A549 (cell line): ENCODE measurements at regions not wholly inside any gene's neighbourhood (a gene's known extent, or its start where the extent isn't known, plus 50 kb on each side); places are given as distances from the start of the nearest gene placed in this dataset.
"Not testable (repeated sequence)": the region's sequence is repeated elsewhere in the genome, so short reads cannot be mapped to it uniquely, and the experiment has no call there.

Source experiments
- ATAC-seq, 2 experiments: fragments of 200-7000 bp in 1 of 2; fragments of >200 bp in 1 of 2; cut with Nextera tagmentation in 1 of 2; cut with Tn5 transposase in 1 of 2; 3 replicates each; pipeline versions ENCODE4 v1.8.0 to v1.9.1; 2018 to 2020; ENCODE audit warnings: mild to moderate bottlenecking in 1 of 2, moderate library complexity in 1 of 2
- CTCF ChIA-PET: fragments of 300-600 bp; sonication (Branson Sonifier 250); formaldehyde crosslinking; extraction: SDS; loops from one replicate; lab custom pipeline; 2021; ENCODE audit warnings: antibody characterized with exemption, inconsistent platforms; lab: Yijun Ruan, JAX
- POLR2A ChIA-PET: fragments of 350-600 bp; formaldehyde crosslinking; extraction: SDS; loops from one replicate; lab custom pipeline; 2021; ENCODE audit warnings: antibody characterized with exemption, inconsistent platforms; lab: Yijun Ruan, JAX
- DNase-seq, 2 experiments: peaks; one replicate each; pipeline versions ENCODE4 v3.0.0 to v3.0.0-alpha.2; 2011 to 2016; ENCODE audit warnings: low read depth in 1 of 2, low spot score in 1 of 2
- FAIRE-seq: peaks from 2 replicates; lab custom pipeline; 2011; peaks lifted over from hg19 to GRCh38; lab: Jason Lieb, UNC
- H3K27ac ChIP-seq, 2 experiments: fragments of >200 bp; sonication (Bioruptor Twin); formaldehyde crosslinking; 3 replicates each; pipeline ENCODE4 v1.5.1; 2016 to 2017
- H3K4me1 ChIP-seq: fragments of >200 bp; sonication (Bioruptor Twin); formaldehyde crosslinking; 3 replicates; pipeline ENCODE4 v1.6.1; 2016
- H3K4me2 ChIP-seq: fragments of >200 bp; sonication (Bioruptor Twin); formaldehyde crosslinking; 3 replicates; pipeline ENCODE4 v1.6.1; 2016
- H3K4me3 ChIP-seq: fragments of >200 bp; sonication (Bioruptor Twin); formaldehyde crosslinking; 3 replicates; pipeline ENCODE4 v1.5.1; 2016
- H3K9me3 ChIP-seq: fragments of >200 bp; sonication (Bioruptor Twin); formaldehyde crosslinking; 3 replicates; pipeline ENCODE4 v1.6.1; 2016
- BHLHE40 ChIP-seq: IDR thresholded peaks from 2 replicates; pipeline ENCODE4 v1.6.1; 2012; ENCODE audit warnings: low read depth, low read length, inconsistent platforms
- CBX8 ChIP-seq: fragments of 200-600 bp; sonication (generic); IDR thresholded peaks from 2 replicates; pipeline ENCODE4 v1.6.1; 2016
- CHD2 ChIP-seq: fragments of 150-350 bp; IDR thresholded peaks from 2 replicates; pipeline ENCODE4 v1.6.1; 2014; ENCODE audit warnings: low read length; ENCODE audit not compliant: partially characterized antibody
- CTCF ChIP-seq: fragments of >200 bp; sonication (Bioruptor Twin); formaldehyde crosslinking; IDR thresholded peaks from 3 replicates; pipeline ENCODE4 v1.5.1; 2016
- E2F6 ChIP-seq: IDR thresholded peaks from 2 replicates; pipeline ENCODE4 v1.6.1; 2012; ENCODE audit warnings: low read depth, borderline replicate concordance
- EHF ChIP-seq: fragments of 250-450 bp; sonication (Bioruptor Pico); IDR thresholded peaks from 2 replicates; pipeline ENCODE4 v1.5.0; 2020; ENCODE audit warnings: mild to moderate bottlenecking
- EP300 ChIP-seq, 2 experiments: fragments of >200 bp; sonication (Bioruptor Twin); formaldehyde crosslinking; IDR thresholded peaks; 2 replicates in 1 of 2; 3 replicates in 1 of 2; pipeline ENCODE4 v1.6.1; 2016 to 2017
- FOSL2 ChIP-seq, 2 experiments: fragments of 450-650 bp in 1 of 2; fragments of >200 bp in 1 of 2; sonication (Bioruptor Twin) in 1 of 2; formaldehyde crosslinking; IDR thresholded peaks; 2 replicates each; pipeline versions ENCODE4 v1.5.0 to v1.6.1; 2016 to 2020; ENCODE audit warnings: mild to moderate bottlenecking in 1 of 2, moderate library complexity in 1 of 2
- FOXS1 ChIP-seq: fragments of 250-450 bp; sonication (Bioruptor Pico); IDR thresholded peaks from 2 replicates; pipeline ENCODE4 v1.5.0; 2020; ENCODE audit warnings: mild to moderate bottlenecking, moderate library complexity
- GATA3 ChIP-seq: IDR thresholded peaks from 2 replicates; pipeline ENCODE4 v1.6.1; 2012; ENCODE audit warnings: borderline replicate concordance
- HDAC2 ChIP-seq: fragments of 200-600 bp; sonication (generic); IDR thresholded peaks from 2 replicates; pipeline ENCODE4 v1.6.1; 2016
- HOXA7 ChIP-seq: fragments of 250-450 bp; sonication (Bioruptor Pico); IDR thresholded peaks from 2 replicates; pipeline ENCODE4 v1.5.0; 2020; ENCODE audit warnings: mild to moderate bottlenecking, moderate library complexity
- JUN ChIP-seq, 2 experiments: fragments of >200 bp; sonication (Bioruptor Twin); formaldehyde crosslinking; IDR thresholded peaks; 2 replicates in 1 of 2; 3 replicates in 1 of 2; pipeline ENCODE4 v1.6.1; 2016 to 2017
- JUNB ChIP-seq: fragments of >200 bp; sonication (Bioruptor Twin); formaldehyde crosslinking; IDR thresholded peaks from 2 replicates; pipeline ENCODE4 v1.6.1; 2016
- KDM5A ChIP-seq: fragments of 200-600 bp; sonication (generic); IDR thresholded peaks from 2 replicates; pipeline ENCODE4 v1.6.1; 2016; ENCODE audit warnings: antibody characterized with exemption, mild to moderate bottlenecking
- MAZ ChIP-seq: fragments of 150-350 bp; IDR thresholded peaks from 2 replicates; pipeline ENCODE4 v1.6.1; 2014; ENCODE audit warnings: antibody characterized with exemption, low read depth, low read length, borderline replicate concordance
- MYC ChIP-seq: IDR thresholded peaks from 2 replicates; pipeline ENCODE4 v1.6.1; 2012; ENCODE audit warnings: mild to moderate bottlenecking, inconsistent platforms, low read length, improper control_type of control experiment, borderline replicate concordance
- NFE2L2 ChIP-seq: fragments of 150-350 bp; conservative IDR thresholded peaks from 2 replicates; pipeline ENCODE4 v1.6.1; 2014; ENCODE audit warnings: low read length
- NR3C1 ChIP-seq: fragments of >200 bp; sonication (Bioruptor Twin); formaldehyde crosslinking; IDR thresholded peaks from 3 replicates; pipeline ENCODE4 v1.6.1; 2017
- PBX3 ChIP-seq: IDR thresholded peaks from 2 replicates; pipeline ENCODE4 v1.6.1; 2012
- POLR2A ChIP-seq: IDR thresholded peaks from 2 replicates; pipeline ENCODE4 v1.6.1; 2012; ENCODE audit warnings: mild to moderate bottlenecking, low read length
- RAD21 ChIP-seq, 2 experiments: fragments of >200 bp in 1 of 2; sonication (Bioruptor Twin) in 1 of 2; formaldehyde crosslinking in 1 of 2; IDR thresholded peaks in 1 of 2; conservative IDR thresholded peaks in 1 of 2; 2 replicates in 1 of 2; 3 replicates in 1 of 2; pipeline ENCODE4 v1.6.1; 2012 to 2018; ENCODE audit warnings: inconsistent platforms in 1 of 2
- RARB ChIP-seq: fragments of 250-450 bp; sonication (Bioruptor Pico); IDR thresholded peaks from 2 replicates; pipeline ENCODE4 v1.8.0; 2021; ENCODE audit warnings: mild to moderate bottlenecking, moderate library complexity
- RCOR1 ChIP-seq: fragments of 150-350 bp; IDR thresholded peaks from 2 replicates; pipeline ENCODE4 v1.6.1; 2014; ENCODE audit warnings: antibody characterized with exemption, low read length, low read depth
- SREBF2 ChIP-seq: fragments of 450-650 bp; IDR thresholded peaks from 2 replicates; pipeline ENCODE4 v1.6.1; 2014; ENCODE audit warnings: mild to moderate bottlenecking, moderate library complexity
- TP53 ChIP-seq: fragments of 250-450 bp; sonication (Bioruptor Pico); IDR thresholded peaks from 2 replicates; pipeline ENCODE4 v1.5.0; 2021; ENCODE audit warnings: mild to moderate bottlenecking, moderate library complexity
- USF2 ChIP-seq: fragments of 450-650 bp; IDR thresholded peaks from 2 replicates; pipeline ENCODE4 v1.6.1; 2014; ENCODE audit warnings: antibody characterized with exemption
- ZFP36 ChIP-seq: fragments of 450-650 bp; IDR thresholded peaks from 2 replicates; pipeline ENCODE4 v1.6.1; 2014; ENCODE audit warnings: borderline replicate concordance; ENCODE audit not compliant: partially characterized antibody
- ZSCAN20 ChIP-seq: fragments of 250-450 bp; sonication (Bioruptor Pico); IDR thresholded peaks from 2 replicates; pipeline ENCODE4 v1.8.0; 2022; ENCODE audit warnings: mild to moderate bottlenecking, moderate library complexity
- WGBS: methylation state at CpG from one replicate; pipeline ENCODE4 v1.1.6; 2017; ENCODE audit errors: missing lambda C conversion rate; 5-methylcytosine and 5-hydroxymethylcytosine counted together
- TF ChIP-seq, protein P1 (sequence below): fragments of >200 bp; sonication (Bioruptor Twin); formaldehyde crosslinking; IDR thresholded peaks from 3 replicates; pipeline ENCODE4 v1.6.1; 2016
- TF ChIP-seq, protein P2 (sequence below): fragments of >200 bp; sonication (Bioruptor Twin); formaldehyde crosslinking; IDR thresholded peaks from 2 replicates; pipeline ENCODE4 v1.6.1; 2016
- TF ChIP-seq, protein P3 (sequence below): fragments of 150-350 bp; IDR thresholded peaks from 2 replicates; pipeline ENCODE4 v1.6.1; 2014; ENCODE audit warnings: low read depth, mild to moderate bottlenecking, low read length

- POLR2A ChIA-PET = no interaction called here
- CTCF ChIA-PET = interaction anchor here (1.2 kb wide), 1 partner anchor 18 kb away, joined by 3 read pairs; no protein-coding TSS in a partner anchor
- Histone ChIP-seq H3K4me3 (no peak overlapping the region), H3K9me3 (no peaks in the 10 kb centered on the region), H3K27ac (no peak overlapping the region), H3K4me1 (peaks cover 6% of the 10 kb centered on the region; the same call in 1 of the 3 replicates)
- ATAC-seq = no peak
- 59% methylated on average over 4 of the region's 4 CpGs for WGBS
- no peak for FAIRE-seq
- DNase-seq = no peak
- TF ChIP-seq E2F6 = no peak
- TF ChIP-seq CHD2 = no peak
- no peak for TF ChIP-seq NFE2L2
- TF ChIP-seq TP53 (CRISPR knock-in tag) = no peak
- TF ChIP-seq EP300 (IDR thresholded peaks at IDR 0.05) = no peak
- TF ChIP-seq, protein P1, sequence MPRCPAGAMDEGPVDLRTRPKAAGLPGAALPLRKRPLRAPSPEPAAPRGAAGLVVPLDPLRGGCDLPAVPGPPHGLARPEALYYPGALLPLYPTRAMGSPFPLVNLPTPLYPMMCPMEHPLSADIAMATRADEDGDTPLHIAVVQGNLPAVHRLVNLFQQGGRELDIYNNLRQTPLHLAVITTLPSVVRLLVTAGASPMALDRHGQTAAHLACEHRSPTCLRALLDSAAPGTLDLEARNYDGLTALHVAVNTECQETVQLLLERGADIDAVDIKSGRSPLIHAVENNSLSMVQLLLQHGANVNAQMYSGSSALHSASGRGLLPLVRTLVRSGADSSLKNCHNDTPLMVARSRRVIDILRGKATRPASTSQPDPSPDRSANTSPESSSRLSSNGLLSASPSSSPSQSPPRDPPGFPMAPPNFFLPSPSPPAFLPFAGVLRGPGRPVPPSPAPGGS = no peak
- no peak for TF ChIP-seq JUN (IDR thresholded peaks at IDR 0.05)
- TF ChIP-seq RARB (CRISPR knock-in tag) = no peak
- no peak for TF ChIP-seq KDM5A
- no peak for TF ChIP-seq USF2
- no peak for TF ChIP-seq HOXA7 (CRISPR knock-in tag)
- TF ChIP-seq, protein P2, sequence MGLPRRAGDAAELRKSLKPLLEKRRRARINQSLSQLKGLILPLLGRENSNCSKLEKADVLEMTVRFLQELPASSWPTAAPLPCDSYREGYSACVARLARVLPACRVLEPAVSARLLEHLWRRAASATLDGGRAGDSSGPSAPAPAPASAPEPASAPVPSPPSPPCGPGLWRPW = no peak
- TF ChIP-seq FOSL2 (IDR thresholded peaks at IDR 0.05) = no peak
- TF ChIP-seq FOSL2 (CRISPR knock-in tag; IDR thresholded peaks at IDR 0.05) = no peak
- TF ChIP-seq JUNB = no peak
- TF ChIP-seq RCOR1 = no peak
- TF ChIP-seq POLR2A = no peak
- TF ChIP-seq MAZ = no peak
- TF ChIP-seq, protein P3, sequence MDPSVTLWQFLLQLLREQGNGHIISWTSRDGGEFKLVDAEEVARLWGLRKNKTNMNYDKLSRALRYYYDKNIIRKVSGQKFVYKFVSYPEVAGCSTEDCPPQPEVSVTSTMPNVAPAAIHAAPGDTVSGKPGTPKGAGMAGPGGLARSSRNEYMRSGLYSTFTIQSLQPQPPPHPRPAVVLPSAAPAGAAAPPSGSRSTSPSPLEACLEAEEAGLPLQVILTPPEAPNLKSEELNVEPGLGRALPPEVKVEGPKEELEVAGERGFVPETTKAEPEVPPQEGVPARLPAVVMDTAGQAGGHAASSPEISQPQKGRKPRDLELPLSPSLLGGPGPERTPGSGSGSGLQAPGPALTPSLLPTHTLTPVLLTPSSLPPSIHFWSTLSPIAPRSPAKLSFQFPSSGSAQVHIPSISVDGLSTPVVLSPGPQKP = no peak
- no peak for TF ChIP-seq ZSCAN20 (CRISPR knock-in tag)
- no peak for TF ChIP-seq HDAC2
- TF ChIP-seq, all 56 proteins: peak for 0
- H3K4me2 ChIP-seq = no peak overlapping the region
Observed at GRCh38 chr20:58573986-58574385, 58.8 kb upstream of the APCDD1L start.

DNA sequence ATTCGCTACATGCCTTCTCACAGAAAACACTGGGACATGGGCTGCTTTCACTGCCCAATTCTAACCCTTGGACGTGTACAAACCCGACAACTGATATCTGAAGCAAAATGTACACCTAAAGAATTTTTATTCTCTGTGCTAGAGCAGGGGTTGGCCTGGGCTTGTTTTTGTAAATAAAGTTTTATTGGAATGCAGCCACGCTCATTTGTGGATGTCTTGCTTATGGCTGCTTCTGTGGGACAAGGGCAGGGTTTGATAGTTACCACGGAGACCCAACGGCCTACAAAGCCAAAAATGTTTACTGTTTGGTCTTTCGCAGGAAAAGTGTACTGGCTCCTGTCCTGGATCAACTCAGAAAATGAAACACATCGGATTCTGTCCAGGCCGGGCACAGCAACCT is 58.1 kb upstream of the APCDD1L start:
- ATAC-seq = no peak
- Histone ChIP-seq H3K4me2 (no peak overlapping the region), H3K4me3 (no peak overlapping the region), H3K4me1 (peaks cover 6% of the 10 kb centered on the region; the same call in 1 of the 3 replicates), H3K27ac (no peak overlapping the region), H3K9me3 (no peaks in the 10 kb centered on the region)
- no peak for FAIRE-seq
- 79% methylated on average over 9 of the region's 9 CpGs for WGBS
- CTCF ChIA-PET = no interaction called here
- DNase-seq = no peak
- TF ChIP-seq HDAC2 (no peak), CTCF (no peak), ZFP36 (no peak), EP300 (IDR thresholded peaks at IDR 0.05) (no peak), FOXS1 (CRISPR knock-in tag) (no peak), TP53 (CRISPR knock-in tag) (no peak), EHF (CRISPR knock-in tag) (no peak), CHD2 (no peak), RARB (CRISPR knock-in tag) (no peak), SREBF2 (no peak), GATA3 (no peak), PBX3 (no peak), BHLHE40 (no peak), MYC (no peak), RAD21 (conservative IDR thresholded peaks at IDR 0.05 in 1 of 2, IDR thresholded peaks at IDR 0.05 in 1 of 2) (no peak), NR3C1 (no peak), CBX8 (no peak)
- TF ChIP-seq, all 56 proteins: peak for 0
- POLR2A ChIA-PET = no interaction called here

DNA sequence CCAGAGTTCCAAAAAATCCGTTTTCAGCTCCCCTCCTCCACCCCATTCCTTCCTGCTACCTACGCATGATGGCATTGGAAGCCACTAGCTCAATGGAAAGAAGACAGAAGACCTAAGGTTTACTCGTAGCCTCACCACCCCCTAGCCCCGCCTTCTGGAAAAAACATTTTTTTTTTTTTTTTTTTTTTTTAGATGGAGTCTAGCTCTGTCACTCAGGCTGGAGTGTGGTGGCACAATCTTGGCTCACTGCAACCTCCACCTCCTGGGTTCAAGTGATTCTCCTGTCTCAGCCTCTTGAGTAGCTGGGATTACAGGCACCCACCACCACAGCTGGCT is 57.2 kb upstream of the APCDD1L start:
- H3K4me3 ChIP-seq, ATAC-seq, POLR2A ChIA-PET, H3K27ac ChIP-seq, H3K9me3 ChIP-seq, H3K4me1 ChIP-seq, FAIRE-seq, DNase-seq, CTCF ChIA-PET, H3K4me2 ChIP-seq: not testable (repeated sequence)
- 63% methylated on average over 4 of the region's 4 CpGs for WGBS
